ENCODE measurements at regions not wholly inside any gene's neighbourhood (a gene's known extent, or its start where the extent isn't known, plus 50 kb on each side); places are given as distances from the start of the nearest gene placed in this dataset.
A peak's percentile ranks its signal among the peaks of the same experiment; 100 is the strongest.

DNA sequence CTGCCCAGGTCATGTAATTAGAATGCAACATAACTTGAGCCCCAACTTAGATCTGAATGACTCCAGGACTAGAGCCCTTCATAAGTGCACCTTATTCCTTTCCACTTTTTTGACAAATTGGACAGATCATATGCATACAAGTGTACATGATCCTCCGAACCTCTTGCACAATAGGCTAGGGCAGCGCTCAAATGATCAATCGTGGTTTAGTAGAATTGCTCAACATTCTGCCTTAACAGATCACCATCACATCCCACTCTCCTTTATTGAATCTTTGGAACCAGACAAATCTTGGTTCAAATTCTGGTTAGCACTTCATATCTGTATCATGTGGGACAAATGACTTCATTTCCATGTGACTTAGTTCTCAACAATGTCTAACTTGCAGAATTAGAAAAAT, 106.8 kb upstream of the CDIN1 start:
- dilution Hi-C loops (cut with HindIII; ENCODE audit: low sequenced_read_pairs, unreplicated experiment) (no loop called here), intact Hi-C loops (cut with micrococcal nuclease) (loop anchor here (10.0 kb wide), 1 partner anchor 948 kb away; no protein-coding TSS in a partner anchor), in situ Hi-C loops (cut with MboI; ENCODE audit: low sequenced_read_pairs) (no loop called here)
- Histone ChIP-seq H3K56ac (ENCODE audit: extremely low read depth, insufficient read depth, low read length) (no peak overlapping the region), H3K23ac (ENCODE audit: low read depth, low read length) (no peak overlapping the region), H3K27ac (ENCODE audit: insufficient read depth, low read length) (no peak overlapping the region), H4K20me1 (ENCODE audit: insufficient read depth, low read length) (no peaks in the 10 kb centered on the region), H2AFZ (replicated peaks; ENCODE audit: low read length, poor library complexity) (no peak overlapping the region), H3K14ac (replicated peaks; ENCODE audit: low read depth, low read length) (no peak overlapping the region; the same call in 1 of the 2 replicates), H3K4me1 (ENCODE audit: control insufficient read depth, insufficient read depth, low read length) (peaks cover 2% of the 10 kb centered on the region; the same call in 1 of the 2 replicates), H3K79me1 (ENCODE audit: low read depth in 1 of 2, low read length in 2 of 2) (no peaks in the 10 kb centered on the region; a peak in 1 of 4 replicates), H2AK5ac (ENCODE audit: low read depth, low read length) (peak overlapping the region; percentile 74; the same call in 1 of the 2 replicates), H2BK120ac (ENCODE audit: low read depth, low read length) (peak overlapping the region; percentile 30; the same call in 1 of the 2 replicates), H3K9me1 (ENCODE audit: insufficient read depth, low read length) (no peaks in the 10 kb centered on the region; the same call in 1 of the 2 replicates), H3K4me3 (ENCODE audit: insufficient read depth, low read depth, low read length) (no peak overlapping the region), H4K91ac (ENCODE audit: insufficient read depth, low read depth, low read length) (no peak overlapping the region), H3K9ac (ENCODE audit: low read depth, low read length) (no peak overlapping the region), H3K9me3 (ENCODE audit: control insufficient read depth, insufficient read depth, low read length) (no peaks in the 10 kb centered on the region), H3K27me3 (ENCODE audit: control insufficient read depth, insufficient read depth, low read length) (no peaks in the 10 kb centered on the region), H2AK9ac (replicated peaks; ENCODE audit: low read depth, low read length, poor library complexity) (no peak overlapping the region), H4K5ac (ENCODE audit: low read depth, low read length) (no peak overlapping the region), H3K36me3 (ENCODE audit: control insufficient read depth, insufficient read depth, low read length) (no peaks in the 10 kb centered on the region), H2BK15ac (ENCODE audit: low read depth, low read length) (0 out of 3 replicates have a peak overlapping the region, but pooled peaks have one; percentile 59), H3K4me2 (ENCODE audit: low read depth, low read length) (no peak overlapping the region), H2BK20ac (ENCODE audit: low read depth, low read length) (peak overlapping the region; percentile 11; the same call in 1 of the 2 replicates), H3K18ac (ENCODE audit: low read depth, low read length) (no peak overlapping the region), H4K8ac (ENCODE audit: low read depth in 2 of 2, low read length in 2 of 2) (no peak overlapping the region), H2BK5ac (ENCODE audit: low read depth, low read length, poor library complexity, severe bottlenecking) (peak overlapping the region; percentile 30), H3K4ac (ENCODE audit: low read depth, low read length) (no peak overlapping the region)
- CTCF ChIA-PET: no interaction called here
- BruUV-seq (replicated peaks): no TSS peak
- WGBS, 2 experiments (ENCODE audit: extremely low coverage in 2 of 2, insufficient read length in 1 of 2): 67% methylated on average over 2 of the region's 3 CpGs; no CpG with 5 or more reads in 1 of the 2 experiments
- no peak for TF ChIP-seq FOS (IDR thresholded peaks at IDR 0.05; ENCODE audit: low read depth, low read length)
- TF ChIP-seq CEBPB (IDR thresholded peaks at IDR 0.05; ENCODE audit: low read depth, low read length): peak; percentile 83
- no peak for ATAC-seq (ENCODE audit: low read depth)
- peak; percentile 35 for DNase-seq
- POLR2A ChIA-PET (ENCODE audit: unreplicated experiment): no interaction called here

Data from IMR-90 (cell line).